ENCODE measurements at regions not wholly inside any gene's neighbourhood (a gene's known extent, or its start where the extent isn't known, plus 50 kb on each side); places are given as distances from the start of the nearest gene placed in this dataset.

DNA sequence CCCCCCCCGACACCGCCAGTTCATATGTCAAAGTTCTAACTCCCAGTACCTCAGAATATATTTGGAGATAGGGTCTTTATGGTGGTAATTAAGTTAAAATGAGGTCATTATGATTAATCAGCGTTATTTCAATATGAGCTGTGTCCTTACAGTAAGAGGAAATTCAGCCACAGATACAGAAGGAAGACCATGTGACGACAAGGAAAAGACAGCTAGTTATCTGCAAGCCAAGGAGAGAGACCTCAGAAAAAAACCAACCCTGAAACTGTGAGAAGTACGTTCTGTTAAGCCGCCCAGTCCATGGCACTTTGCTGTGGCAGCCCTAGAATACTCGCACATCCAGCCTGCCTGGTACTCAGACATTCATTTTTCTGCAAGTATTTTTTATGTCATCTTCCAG lies 62.3 kb upstream of the ARL8B start:
- no peaks in the 10 kb centered on the region for H3K36me3 ChIP-seq (replicated peaks in 1 of 2; ENCODE audit: control insufficient read depth in 1 of 2, insufficient read depth in 2 of 2, low read length in 2 of 2)
- no peaks in the 10 kb centered on the region for H3K4me1 ChIP-seq (ENCODE audit: insufficient read depth, low read length)
- no peaks in the 10 kb centered on the region for H4K20me1 ChIP-seq (ENCODE audit: insufficient read depth, low read length)
- H2AFZ ChIP-seq (ENCODE audit: low read length) = no peak overlapping the region
- H3K4me2 ChIP-seq (ENCODE audit: low read depth, low read length) = no peak overlapping the region
- no peak overlapping the region for H3K27ac ChIP-seq (ENCODE audit: extremely low read length, insufficient read depth, low read length)
- POLR2A ChIA-PET = no interaction called here
- intact Hi-C loops (cut with micrococcal nuclease; ENCODE audit: unreplicated experiment) = loop anchor here (2.0 kb wide), 1 partner anchor 33 kb away; no protein-coding TSS in a partner anchor
- DNase-seq (ENCODE audit: low spot score) (no peak), FAIRE-seq (no peak), ATAC-seq (no peak)
- WGBS (ENCODE audit: low lambda C conversion rate) = 45% methylated on average over 7 of the region's 7 CpGs
- no peak overlapping the region for H3K9ac ChIP-seq (ENCODE audit: insufficient read depth, low read depth, low read length)
- no TSS peak for BruUV-seq (replicated peaks)
- in situ Hi-C loops (cut with HindIII; ENCODE audit: extremely low pct_ligation_motif_present, low pct_unique_long_range_greater_than_20kb) = no loop called here
- H3K4me3 ChIP-seq (replicated peaks in 1 of 3; ENCODE audit: insufficient read depth in 1 of 3, low read depth in 2 of 3, low read length in 3 of 3) = no peak overlapping the region
- peaks cover 0 to 18% of the 10 kb centered on the region in 2 experiments; a peak in 2 of 5 replicates for H3K27me3 ChIP-seq (ENCODE audit: control insufficient read depth in 1 of 2, insufficient read depth in 2 of 2, low read length in 2 of 2)
- no peaks in the 10 kb centered on the region for H3K9me3 ChIP-seq (ENCODE audit: low read length)
- CTCF ChIA-PET (ENCODE audit: low intra/inter-chr PET ratio, low total read pairs) = no interaction called here
- H3K79me2 ChIP-seq (ENCODE audit: insufficient read depth, low read length) = no peaks in the 10 kb centered on the region
- TF ChIP-seq MAFK (conservative IDR thresholded peaks at IDR 0.05 in 1 of 2, IDR thresholded peaks at IDR 0.05 in 1 of 2; ENCODE audit: low read length in 2 of 2) = peak; percentile 48 to 81
- no peak for TF ChIP-seq ZNF501 (CRISPR knock-in tag; IDR thresholded peaks at IDR 0.05)
- TF ChIP-seq POLR2AphosphoS2 (IDR thresholded peaks at IDR 0.05; ENCODE audit: low read depth, low read length) = no peak
- no peak for TF ChIP-seq HNF4G (IDR thresholded peaks at IDR 0.05; ENCODE audit: borderline replicate concordance, low read depth, low read length)
- TF ChIP-seq HNF4G (CRISPR knock-in tag; IDR thresholded peaks at IDR 0.05; ENCODE audit: borderline replicate concordance, low read depth) = no peak
- TF ChIP-seq MAFF (IDR thresholded peaks at IDR 0.05; ENCODE audit: low read depth, low read length) = peak; percentile 63
- no peak for TF ChIP-seq ZNF460 (CRISPR knock-in tag; IDR thresholded peaks at IDR 0.05; ENCODE audit: borderline replicate concordance)
- TF ChIP-seq ZBTB38 (CRISPR knock-in tag; IDR thresholded peaks at IDR 0.05) = no peak
- no peak for TF ChIP-seq ZBTB7B (CRISPR knock-in tag; IDR thresholded peaks at IDR 0.05)
- no peak for TF ChIP-seq RBAK (CRISPR knock-in tag; IDR thresholded peaks at IDR 0.05)
- TF ChIP-seq ZNF205 (CRISPR knock-in tag; IDR thresholded peaks at IDR 0.05) = no peak
- TF ChIP-seq ZNF790 (CRISPR knock-in tag; IDR thresholded peaks at IDR 0.05; ENCODE audit: borderline replicate concordance) = no peak
- TF ChIP-seq ZSCAN30 (CRISPR knock-in tag; IDR thresholded peaks at IDR 0.05) = no peak
- TF ChIP-seq, protein P1, sequence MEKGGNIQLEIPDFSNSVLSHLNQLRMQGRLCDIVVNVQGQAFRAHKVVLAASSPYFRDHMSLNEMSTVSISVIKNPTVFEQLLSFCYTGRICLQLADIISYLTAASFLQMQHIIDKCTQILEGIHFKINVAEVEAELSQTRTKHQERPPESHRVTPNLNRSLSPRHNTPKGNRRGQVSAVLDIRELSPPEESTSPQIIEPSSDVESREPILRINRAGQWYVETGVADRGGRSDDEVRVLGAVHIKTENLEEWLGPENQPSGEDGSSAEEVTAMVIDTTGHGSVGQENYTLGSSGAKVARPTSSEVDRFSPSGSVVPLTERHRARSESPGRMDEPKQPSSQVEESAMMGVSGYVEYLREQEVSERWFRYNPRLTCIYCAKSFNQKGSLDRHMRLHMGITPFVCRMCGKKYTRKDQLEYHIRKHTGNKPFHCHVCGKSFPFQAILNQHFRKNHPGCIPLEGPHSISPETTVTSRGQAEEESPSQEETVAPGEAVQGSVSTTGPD (CRISPR knock-in tag; IDR thresholded peaks at IDR 0.05) = no peak
- TF ChIP-seq, protein P2, sequence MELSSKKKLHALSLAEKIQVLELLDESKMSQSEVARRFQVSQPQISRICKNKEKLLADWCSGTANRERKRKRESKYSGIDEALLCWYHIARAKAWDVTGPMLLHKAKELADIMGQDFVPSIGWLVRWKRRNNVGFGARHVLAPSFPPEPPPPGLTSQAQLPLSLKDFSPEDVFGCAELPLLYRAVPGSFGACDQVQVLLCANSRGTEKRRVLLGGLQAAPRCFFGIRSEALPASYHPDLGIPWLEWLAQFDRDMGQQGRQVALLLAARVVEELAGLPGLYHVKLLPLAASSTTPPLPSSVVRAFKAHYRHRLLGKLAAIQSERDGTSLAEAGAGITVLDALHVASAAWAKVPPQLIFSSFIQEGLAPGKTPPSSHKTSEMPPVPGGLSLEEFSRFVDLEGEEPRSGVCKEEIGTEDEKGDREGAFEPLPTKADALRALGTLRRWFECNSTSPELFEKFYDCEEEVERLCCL (CRISPR knock-in tag; IDR thresholded peaks at IDR 0.05; ENCODE audit: borderline replicate concordance) = no peak
- no peak for TF ChIP-seq ZMYM4 (CRISPR knock-in tag; IDR thresholded peaks at IDR 0.05)
- no peak for TF ChIP-seq CREB1 (IDR thresholded peaks at IDR 0.05)
- TF ChIP-seq CREB1 (CRISPR knock-in tag; IDR thresholded peaks at IDR 0.05) = no peak
